SK-N-SH (cell line): ENCODE measurements at regions not wholly inside any gene's neighbourhood (a gene's known extent, or its start where the extent isn't known, plus 50 kb on each side); places are given as distances from the start of the nearest gene placed in this dataset.
"Not testable (repeated sequence)": the region's sequence is repeated elsewhere in the genome, so short reads cannot be mapped to it uniquely, and the experiment has no call there.

Source experiments
- CTCF ChIA-PET: fragments of 300-600, 350-600 bp; formaldehyde crosslinking; extraction: SDS; loops from one replicate; lab custom pipeline; 2021; lab: Yijun Ruan, JAX
- POLR2A ChIA-PET: fragments of 350-600 bp; sonication (Branson Sonifier 250); formaldehyde crosslinking; extraction: SDS; loops from one replicate; lab custom pipeline; 2020; ENCODE audit warnings: antibody characterized with exemption, inconsistent platforms; lab: Yijun Ruan, JAX
- DNase-seq: peaks from one replicate; pipeline ENCODE4 v3.0.0; 2012
- H2AFZ ChIP-seq: fragments of 200-600 bp; sonication (generic); 2 replicates; pipeline ENCODE4 v1.8.1; 2016; ENCODE audit warnings: antibody characterized with exemption, mild to moderate bottlenecking, low read depth
- H3F3A ChIP-seq: fragments of 200-600 bp; sonication (generic); replicated peaks from 2 replicates; pipeline ENCODE3; 2016; ENCODE audit warnings: antibody characterized with exemption, mild to moderate bottlenecking; ENCODE audit not compliant: insufficient read depth
- H3K27ac ChIP-seq, 2 experiments: fragments of 200-500 bp in 1 of 2; fragments of 200-600 bp in 1 of 2; sonication (Bioruptor generic) in 1 of 2; sonication (generic), shearing (Covaris generic) in 1 of 2; 2 replicates each; pipeline versions ENCODE4 v1.5.1 to v1.6.1; 2014 to 2016; ENCODE audit warnings: low read depth in 2 of 2, inconsistent platforms in 1 of 2, low read length in 1 of 2, mild to moderate bottlenecking in 1 of 2, mixed read lengths in 1 of 2
- H3K27me3 ChIP-seq: fragments of 200-600 bp; sonication (generic), shearing (Covaris generic); 2 replicates; pipeline ENCODE4 v1.6.1; 2016; ENCODE audit warnings: mixed run types; ENCODE audit not compliant: insufficient read depth
- H3K36me3 ChIP-seq, 2 experiments: fragments of 200-500 bp in 1 of 2; fragments of 200-600 bp in 1 of 2; sonication (Bioruptor generic) in 1 of 2; sonication (generic) in 1 of 2; replicated peaks in 1 of 2; 2 replicates each; pipeline versions ENCODE3 to v1.5.1; 2014 to 2016; ENCODE audit warnings: low read length in 1 of 2, mild to moderate bottlenecking in 1 of 2; ENCODE audit not compliant: insufficient read depth in 2 of 2, control insufficient read depth in 1 of 2
- H3K4me1 ChIP-seq, 2 experiments: fragments of 200-500 bp in 1 of 2; fragments of 200-600 bp in 1 of 2; sonication (Bioruptor generic) in 1 of 2; sonication (generic), shearing (Covaris generic) in 1 of 2; 2 replicates each; pipeline versions ENCODE4 v1.5.1 to v1.6.1; 2014 to 2016; ENCODE audit warnings: low read depth in 1 of 2, low read length in 1 of 2, mixed run types in 1 of 2; ENCODE audit not compliant: insufficient read depth in 2 of 2, control insufficient read depth in 1 of 2
- H3K4me2 ChIP-seq: fragments of 200-600 bp; sonication (generic), shearing (Covaris generic); 2 replicates; pipeline ENCODE4 v1.6.1; 2017; ENCODE audit warnings: mixed run types
- H3K4me3 ChIP-seq, 2 experiments: fragments of 200-500 bp in 1 of 2; fragments of 200-600 bp in 1 of 2; sonication (Bioruptor generic) in 1 of 2; sonication (generic), shearing (Covaris generic) in 1 of 2; 2 replicates each; pipeline versions ENCODE4 v1.5.1 to v1.8.1; 2014 to 2016; ENCODE audit warnings: low read depth in 2 of 2, inconsistent platforms in 1 of 2, low read length in 1 of 2, mild to moderate bottlenecking in 1 of 2, mixed read lengths in 1 of 2, moderate library complexity in 1 of 2
- H3K79me2 ChIP-seq: fragments of 200-600 bp; sonication (generic); 2 replicates; pipeline ENCODE4 v1.8.1; 2017; ENCODE audit warnings: mild to moderate bottlenecking; ENCODE audit not compliant: insufficient read depth
- H3K9ac ChIP-seq: fragments of 200-600 bp; sonication (generic); 2 replicates; pipeline ENCODE4 v1.6.1; 2017; ENCODE audit warnings: mixed run types
- H3K9me2 ChIP-seq: fragments of 200-600 bp; sonication (generic); 2 replicates; pipeline ENCODE4 v1.6.1; 2017; ENCODE audit warnings: mixed run types
- H3K9me3 ChIP-seq: fragments of 200-600 bp; sonication (generic); 2 replicates; pipeline ENCODE4 v1.6.1; 2017; ENCODE audit warnings: mixed run types, mild to moderate bottlenecking, moderate library complexity
- H4K20me1 ChIP-seq: fragments of 200-600 bp; sonication (generic); 2 replicates; pipeline ENCODE4 v1.6.1; 2017; ENCODE audit warnings: mild to moderate bottlenecking, mixed run types; ENCODE audit not compliant: insufficient read depth
- FOSL2 ChIP-seq: IDR thresholded peaks from 2 replicates; pipeline ENCODE4 v1.4.0; 2012; ENCODE audit warnings: low read depth, mild to moderate bottlenecking, moderate library complexity, borderline replicate concordance
- FOXJ3 ChIP-seq: sonication (generic); formaldehyde crosslinking; IDR thresholded peaks from 2 replicates; pipeline ENCODE4 v1.5.1; 2020; ENCODE audit warnings: mild to moderate bottlenecking, missing genetic modification reagents
- GABPA ChIP-seq: IDR thresholded peaks from 2 replicates; pipeline ENCODE4 v1.4.0; 2012; ENCODE audit warnings: low read depth, mild to moderate bottlenecking
- GATA2 ChIP-seq: sonication (generic); formaldehyde crosslinking; IDR thresholded peaks from 2 replicates; pipeline ENCODE4 v1.5.0; 2020; ENCODE audit warnings: mild to moderate bottlenecking, missing genetic modification reagents
- JUND ChIP-seq: IDR thresholded peaks from 2 replicates; pipeline ENCODE4 v1.4.0; 2012
- MXI1 ChIP-seq: IDR thresholded peaks from 2 replicates; pipeline ENCODE4 v1.6.1; 2012; ENCODE audit warnings: mild to moderate bottlenecking, low read depth, low read length, improper control_type of control experiment
- NFIC ChIP-seq: IDR thresholded peaks from 2 replicates; pipeline ENCODE4 v1.4.0; 2012; ENCODE audit warnings: borderline replicate concordance
- NRF1 ChIP-seq: IDR thresholded peaks from 2 replicates; pipeline ENCODE4 v1.6.1; 2012; ENCODE audit warnings: low read depth, mild to moderate bottlenecking, low read length
- PBX3 ChIP-seq: IDR thresholded peaks from 2 replicates; pipeline ENCODE4; 2012
- RAD21 ChIP-seq: IDR thresholded peaks from 2 replicates; pipeline ENCODE4 v1.6.1; 2012; ENCODE audit warnings: mild to moderate bottlenecking, low read length
- RFX5 ChIP-seq: IDR thresholded peaks from 2 replicates; pipeline ENCODE4 v1.6.1; 2012; ENCODE audit warnings: mild to moderate bottlenecking, improper control_type of control experiment, low read length
- TCF12 ChIP-seq: IDR thresholded peaks from 2 replicates; pipeline ENCODE4 v1.4.0; 2012
- TEAD4 ChIP-seq: IDR thresholded peaks from 2 replicates; pipeline ENCODE4 v1.4.0; 2012; ENCODE audit warnings: mild to moderate bottlenecking, borderline replicate concordance; ENCODE audit not compliant: insufficient read depth
- ZBTB33 ChIP-seq: IDR thresholded peaks from 2 replicates; pipeline ENCODE4 v1.4.0; 2012; ENCODE audit warnings: low read depth, borderline replicate concordance
- WGBS: methylation state at CpG from one replicate; pipeline ENCODE4 v1.1.6; 2017; ENCODE audit warnings: low lambda C conversion rate; 5-methylcytosine and 5-hydroxymethylcytosine counted together

GRCh38 chr21:34229353-34229752 lies 134.5 kb upstream of the KCNE2 start (continued):
- no peak for TF ChIP-seq TEAD4
- no peak for TF ChIP-seq FOSL2
- TF ChIP-seq RAD21, result no peak
- no peak for TF ChIP-seq TCF12
- TF ChIP-seq MXI1, result no peak
- no peak for TF ChIP-seq FOXJ3 (CRISPR knock-in tag)
- TF ChIP-seq PBX3, result no peak

- H3K4me1 ChIP-seq, H3K4me3 ChIP-seq, H3K4me2 ChIP-seq, H2AFZ ChIP-seq, H3K27me3 ChIP-seq, H3K36me3 ChIP-seq, H3K9me3 ChIP-seq, H3K27ac ChIP-seq, H3K9ac ChIP-seq, H3K9me2 ChIP-seq, H4K20me1 ChIP-seq, H3F3A ChIP-seq, DNase-seq, POLR2A ChIA-PET, H3K79me2 ChIP-seq, CTCF ChIA-PET: not testable (repeated sequence)
- WGBS, result 30% methylated on average over 6 of the region's 6 CpGs
Observed at GRCh38 chr21:34233741-34234140, 130.1 kb upstream of the KCNE2 start.

- Histone ChIP-seq H4K20me1 (no peaks in the 10 kb centered on the region), H3K79me2 (no peaks in the 10 kb centered on the region), H3K36me3 (no peaks in the 10 kb centered on the region), H3K9ac (no peak overlapping the region), H3F3A (no peaks in the 10 kb centered on the region), H3K9me3 (no peaks in the 10 kb centered on the region), H3K27ac (no peak overlapping the region), H3K27me3 (peaks cover 4% of the 10 kb centered on the region; the same call in 1 of the 2 replicates), H3K4me1 (no peaks in the 10 kb centered on the region; a peak in 1 of 4 replicates), H3K9me2 (no peaks in the 10 kb centered on the region), H3K4me3 (no peak overlapping the region), H3K4me2 (no peak overlapping the region), H2AFZ (no peak overlapping the region)
- ChIA-PET CTCF (interaction anchor here (1.4 to 1.5 kb wide), 2 partner anchors 33 to 311 kb away, joined by 3 to 5 read pairs; no protein-coding TSS in a partner anchor), POLR2A (no interaction called here)
- 6% methylated on average over 1 of the region's 1 CpG for WGBS
- no peak for TF ChIP-seq GABPA
- DNase-seq, result no peak
Observed at GRCh38 chr21:34235514-34235913, 128.3 kb upstream of the KCNE2 start.

- no peak for DNase-seq
- CTCF ChIA-PET, result interaction anchor here (0.9 to 3.9 kb wide), 2 partner anchors 157 to 319 kb away, joined by 3 to 27 read pairs; no protein-coding TSS in a partner anchor
- no peaks in the 10 kb centered on the region for H4K20me1 ChIP-seq
- H3F3A ChIP-seq, result no peaks in the 10 kb centered on the region
- H3K36me3 ChIP-seq, result no peaks in the 10 kb centered on the region
- no peak overlapping the region for H3K9ac ChIP-seq
- no peak overlapping the region for H2AFZ ChIP-seq
- TF ChIP-seq RAD21 (no peak), NFIC (no peak), FOXJ3 (CRISPR knock-in tag) (no peak), RFX5 (no peak), GATA2 (CRISPR knock-in tag) (no peak), MXI1 (no peak), GABPA (no peak), JUND (no peak), NRF1 (no peak), ZBTB33 (no peak)
- WGBS, result 24% methylated on average over 2 of the region's 2 CpGs
- no peak overlapping the region for H3K4me3 ChIP-seq
- H3K27me3 ChIP-seq, result no peaks in the 10 kb centered on the region
- no peak overlapping the region for H3K4me2 ChIP-seq
- no peaks in the 10 kb centered on the region for H3K9me3 ChIP-seq
- H3K9me2 ChIP-seq, result no peaks in the 10 kb centered on the region
- no peaks in the 10 kb centered on the region for H3K4me1 ChIP-seq
- POLR2A ChIA-PET, result no interaction called here
- no peaks in the 10 kb centered on the region for H3K79me2 ChIP-seq
- no peak overlapping the region for H3K27ac ChIP-seq
Observed at GRCh38 chr21:34242973-34243372, 120.8 kb upstream of the KCNE2 start.
